ENCODE measurements at regions not wholly inside any gene's neighbourhood (a gene's known extent, or its start where the extent isn't known, plus 50 kb on each side); places are given as distances from the start of the nearest gene placed in this dataset.
"Not testable (repeated sequence)": the region's sequence is repeated elsewhere in the genome, so short reads cannot be mapped to it uniquely, and the experiment has no call there.

DNA sequence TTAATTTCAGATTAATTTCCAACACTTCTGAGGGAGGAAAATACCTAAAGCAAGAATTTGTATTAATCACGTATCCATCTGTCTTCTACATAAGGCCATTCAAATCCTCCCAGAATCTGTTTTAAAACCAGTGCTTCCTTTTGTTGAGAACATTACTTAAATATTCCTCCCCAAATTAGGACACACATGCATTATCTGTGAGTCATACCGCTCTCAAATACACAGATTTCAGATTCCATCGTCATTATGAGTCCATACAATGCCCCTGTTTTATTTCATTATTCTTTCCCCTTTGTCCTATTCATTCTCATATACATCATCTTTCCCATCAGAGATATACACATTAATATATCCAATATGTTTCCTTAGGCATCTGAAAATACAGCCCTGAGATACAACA is 57.3 kb upstream of the PRSS12 start:
- no peak for DNase-seq (ENCODE audit: low read depth)

DNA sequence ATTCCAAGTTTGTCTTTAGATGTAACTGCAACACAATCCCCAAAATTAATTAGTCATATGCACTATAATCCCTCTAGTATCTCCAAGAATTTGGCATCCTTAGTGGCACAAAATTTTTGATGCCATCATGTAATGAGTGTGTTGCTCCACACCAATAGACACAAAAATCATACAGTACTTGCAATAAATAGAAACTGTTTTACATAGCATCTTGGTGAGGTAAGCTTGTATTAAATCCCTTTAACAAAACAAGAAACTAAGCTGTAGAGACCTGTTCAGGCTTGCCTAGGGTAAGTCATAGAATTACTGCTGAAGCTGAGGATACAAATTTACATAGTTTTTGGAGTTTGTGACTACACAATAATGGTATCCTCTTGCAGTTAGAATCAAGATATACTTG is 64.5 kb upstream of the PRSS12 start:
- DNase-seq (ENCODE audit: low read depth), result no peak

GRCh38 chr4:118417800-118418199 is 65.0 kb upstream of the PRSS12 start:
- DNase-seq (ENCODE audit: low read depth), result not testable (repeated sequence)

GRCh38 chr4:118418396-118418795 is 65.6 kb upstream of the PRSS12 start:
- DNase-seq (ENCODE audit: low read depth), result not testable (repeated sequence)

DNA sequence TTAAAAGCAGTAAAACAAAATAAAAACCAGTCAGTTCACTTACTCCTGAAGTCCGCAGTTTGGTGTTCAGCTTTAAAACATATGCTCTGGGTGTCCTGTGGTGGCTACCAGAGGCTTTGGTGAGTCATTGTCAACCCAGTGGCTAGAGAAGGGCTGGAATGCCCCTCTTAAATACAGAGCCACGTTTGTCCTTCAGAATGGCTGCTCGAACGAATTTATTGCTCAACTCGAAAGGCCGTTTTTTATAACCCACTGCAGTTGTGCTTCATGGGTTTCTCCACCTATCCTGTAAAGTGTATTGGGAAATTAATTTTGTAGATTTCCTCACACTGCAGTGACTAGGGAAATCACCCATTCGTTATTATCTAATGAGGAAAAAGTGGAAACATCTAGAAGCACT is 66.8 kb upstream of the PRSS12 start:
- not testable (repeated sequence) for DNase-seq (ENCODE audit: low read depth)

GRCh38 chr4:118424062-118424461 is 71.3 kb upstream of the PRSS12 start:
- not testable (repeated sequence) for DNase-seq (ENCODE audit: low read depth)

- DNase-seq (ENCODE audit: low read depth), result not testable (repeated sequence)
Measured at GRCh38 chr4:118428881-118429280, 76.1 kb upstream of the PRSS12 start.

DNA sequence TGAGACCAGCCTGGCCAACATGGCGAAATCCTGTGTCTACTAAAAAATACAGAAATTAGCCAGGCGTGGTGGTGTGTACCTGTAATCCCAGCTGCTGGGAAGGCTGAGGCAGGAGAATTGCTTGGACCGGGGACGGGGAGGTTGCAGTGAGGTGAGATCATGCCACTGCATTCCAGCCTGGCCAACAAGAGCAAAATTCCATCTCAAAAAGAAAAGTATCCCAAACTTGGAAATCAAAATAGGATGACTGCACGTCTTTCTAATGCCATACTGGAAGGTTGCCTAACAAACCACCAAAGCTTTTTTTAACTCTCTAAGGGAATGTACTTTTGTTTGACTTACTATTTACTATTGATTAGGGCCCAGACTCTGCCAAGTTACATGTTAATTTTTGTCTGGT is 79.6 kb upstream of the PRSS12 start:
- not testable (repeated sequence) for DNase-seq (ENCODE audit: low read depth)

DNA sequence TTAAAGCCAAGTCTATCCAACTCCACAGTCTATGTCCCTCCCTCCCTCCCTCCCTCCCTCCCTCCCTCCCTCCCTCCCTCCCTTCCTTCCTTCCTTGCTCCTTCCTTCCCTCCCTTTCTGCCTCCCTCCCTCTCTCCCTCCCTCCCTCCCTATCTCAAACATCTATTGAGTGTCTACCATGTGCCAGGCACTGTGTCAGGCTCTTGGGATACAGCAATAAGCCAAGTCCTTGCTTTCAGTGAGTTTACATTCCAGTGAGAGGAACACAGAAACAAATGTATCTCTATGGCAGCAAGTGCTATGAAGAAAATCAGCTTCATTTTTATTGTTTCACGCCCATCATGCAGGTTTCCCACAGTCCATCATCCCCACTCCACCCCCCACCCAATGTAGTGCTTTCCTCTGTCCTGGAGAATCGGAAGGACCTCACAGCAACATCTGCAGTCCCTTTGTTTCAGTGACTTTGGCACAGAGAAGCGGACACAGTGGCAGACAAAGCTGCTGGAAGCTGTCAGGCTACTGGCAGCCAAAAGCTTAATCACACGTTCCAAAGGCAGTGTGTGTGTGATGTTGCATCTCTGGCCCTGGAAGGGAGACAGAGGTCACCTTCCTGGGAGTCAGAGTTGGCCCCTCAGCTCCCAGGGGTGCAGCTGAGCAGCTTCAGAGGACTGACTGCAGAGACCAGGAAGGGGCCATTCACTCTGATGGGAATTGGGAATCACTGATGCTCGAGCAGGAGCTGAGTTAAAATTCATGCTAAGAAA is 81.0 kb upstream of the PRSS12 start:
- not testable (repeated sequence) for DNase-seq (ENCODE audit: low read depth)

GRCh38 chr4:118435415-118435814 is 82.6 kb upstream of the PRSS12 start:
- DNase-seq (ENCODE audit: low read depth), result not testable (repeated sequence)

- not testable (repeated sequence) for DNase-seq (ENCODE audit: low read depth)
Measured at GRCh38 chr4:118442115-118442837, 89.5 kb upstream of the PRSS12 start.

DNA sequence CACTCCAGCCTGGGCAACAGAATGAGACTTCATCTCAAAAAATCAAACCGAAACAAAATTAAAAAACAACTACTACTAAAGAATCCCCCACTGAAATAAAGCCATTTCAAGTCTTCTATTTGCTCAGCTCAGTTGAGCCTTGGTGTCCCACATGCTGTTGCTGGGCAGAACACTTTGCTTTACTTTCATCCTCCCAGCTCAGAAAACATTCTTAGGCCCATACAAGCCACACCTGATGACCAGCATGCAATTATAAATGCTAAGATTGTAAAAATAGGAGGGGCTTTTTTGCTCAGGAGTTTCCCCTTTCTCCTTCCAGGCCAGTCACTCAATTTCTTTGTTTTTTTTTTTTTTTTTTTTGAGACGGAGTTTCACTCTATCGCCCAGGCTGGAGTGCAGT is 94.6 kb upstream of the PRSS12 start:
- not testable (repeated sequence) for DNase-seq (ENCODE audit: low read depth)

DNA sequence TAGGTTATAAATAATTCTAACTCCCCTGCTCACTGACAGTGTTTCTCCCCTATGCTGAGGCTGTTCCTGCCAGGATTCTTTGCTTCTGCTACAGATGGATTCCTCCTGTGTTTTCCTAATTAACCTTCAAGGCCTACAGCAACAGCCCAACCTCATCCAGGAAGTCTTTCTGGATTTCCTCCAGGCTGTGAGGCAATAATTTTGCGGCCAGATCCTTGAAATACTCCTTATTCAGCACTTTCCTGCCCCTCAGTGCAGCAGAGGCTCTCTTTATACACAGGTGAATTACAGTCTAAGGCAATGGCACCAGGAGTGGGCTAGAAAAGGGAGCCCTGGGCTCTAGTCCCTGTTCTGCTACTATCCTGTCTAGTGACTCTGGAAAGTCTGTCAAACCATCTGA is 102.1 kb upstream of the PRSS12 start:
- DNase-seq (ENCODE audit: low read depth), result not testable (repeated sequence)

DNA sequence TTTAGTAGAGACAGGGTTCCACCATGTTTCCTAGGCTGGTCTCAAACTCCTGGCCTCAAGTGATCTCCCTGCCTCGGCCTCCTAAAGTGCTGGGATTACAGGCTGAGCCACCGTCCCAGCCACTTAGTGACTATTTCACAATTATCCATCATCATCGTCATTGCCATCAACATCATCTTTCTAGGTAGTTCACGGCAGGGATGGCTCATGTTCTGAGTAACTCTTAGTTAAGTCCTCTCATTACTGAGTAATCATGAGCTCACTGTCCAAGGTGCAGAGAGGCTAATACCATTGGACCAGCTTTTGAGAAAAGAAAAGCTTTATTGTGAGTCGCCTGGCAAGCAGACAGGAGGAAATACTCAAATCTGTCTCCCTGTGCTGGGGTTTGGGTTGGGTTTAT is 108.6 kb upstream of the PRSS12 start:
- peak; percentile 6 for DNase-seq (ENCODE audit: low read depth)

GRCh38 chr4:118465831-118466230 is 113.0 kb upstream of the PRSS12 start:
- not testable (repeated sequence) for DNase-seq (ENCODE audit: low read depth)

DNA sequence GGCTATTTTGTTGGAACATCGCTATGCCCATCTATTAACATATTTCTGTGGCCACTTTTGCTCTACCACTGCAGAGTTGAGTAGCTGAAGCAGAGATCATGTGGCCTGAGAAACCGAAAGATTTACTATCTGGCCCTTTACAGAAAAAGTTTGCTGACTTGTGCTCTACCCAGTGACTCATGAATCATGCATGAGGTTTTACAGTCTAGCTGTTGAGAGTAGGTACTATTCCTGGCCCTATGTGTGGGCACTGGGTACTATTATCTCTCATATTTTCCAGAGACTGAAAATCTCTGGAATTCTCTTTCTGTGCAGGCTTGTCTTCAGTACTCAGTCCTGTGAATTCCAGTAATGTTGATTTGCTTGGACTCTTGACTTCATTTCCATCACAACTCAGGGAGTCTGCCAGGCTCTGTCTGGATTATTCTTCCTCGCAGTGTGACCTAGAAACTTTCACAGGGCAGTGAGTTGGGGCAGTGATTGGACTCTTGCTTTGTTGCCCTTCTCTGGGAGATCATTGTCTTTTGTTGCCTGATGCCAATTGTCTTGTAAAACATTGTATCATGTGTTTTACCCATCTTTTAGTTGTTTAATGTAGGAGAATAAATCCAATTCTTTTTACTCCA is 121.3 kb upstream of the PRSS12 start:
- DNase-seq (ENCODE audit: low read depth), result peak; percentile 46

DNA sequence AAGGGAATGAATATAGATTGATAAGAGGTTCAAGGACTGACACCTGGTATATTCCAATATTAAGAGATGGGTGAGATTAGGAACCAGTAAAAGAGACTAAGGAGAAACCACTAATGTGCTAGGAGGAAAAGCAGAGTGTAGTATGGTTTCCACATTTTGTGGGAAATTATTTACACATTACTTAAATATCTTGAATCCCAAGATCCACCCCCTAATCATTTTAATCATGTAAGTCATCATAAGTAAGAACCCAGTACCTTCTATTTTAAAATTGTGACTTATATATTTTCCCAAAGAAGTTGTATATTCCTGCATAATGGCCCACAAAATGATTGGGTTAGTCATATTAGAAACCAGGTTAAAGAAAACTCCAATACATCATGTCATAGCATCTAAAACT is 122.0 kb upstream of the PRSS12 start:
- DNase-seq (ENCODE audit: low read depth), result not testable (repeated sequence)

DNA sequence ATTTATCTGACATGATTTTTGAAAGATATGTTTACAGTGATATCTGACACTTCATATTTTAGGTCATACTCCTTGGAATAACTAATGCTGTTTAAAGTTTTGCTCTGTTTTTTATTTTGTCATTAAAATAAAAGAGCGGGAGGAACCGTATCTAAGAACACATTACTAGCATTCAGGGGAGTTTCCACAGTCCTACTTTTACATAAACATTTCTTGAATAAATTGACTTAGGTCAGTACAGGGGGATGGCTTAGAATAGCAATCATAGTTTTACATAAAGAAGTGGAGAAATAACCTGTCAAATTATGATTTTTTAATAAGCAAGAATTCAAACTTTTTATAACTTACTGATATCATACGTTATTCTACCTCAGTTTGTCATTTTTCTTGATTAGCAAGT is 123.1 kb upstream of the PRSS12 start:
- DNase-seq (ENCODE audit: low read depth), result not testable (repeated sequence)

DNA sequence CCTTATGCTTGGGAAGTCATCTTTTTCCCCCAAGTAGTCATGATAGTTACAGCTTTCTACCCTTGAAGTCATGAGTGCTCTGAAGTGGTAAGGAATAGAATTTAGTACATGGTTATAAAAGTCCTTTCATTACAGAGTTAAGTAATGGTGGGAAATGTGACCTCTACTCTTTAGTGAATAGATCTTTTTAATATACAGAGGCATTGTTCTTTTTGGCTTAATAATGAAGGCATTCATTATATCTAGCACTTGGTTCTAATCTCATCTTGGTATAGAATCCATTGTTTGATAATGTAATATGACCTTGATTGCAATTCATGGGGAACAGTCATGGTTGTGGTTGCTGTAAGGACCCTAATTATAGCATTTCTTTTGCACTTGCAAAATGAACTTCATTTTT is 125.0 kb upstream of the PRSS12 start:
- not testable (repeated sequence) for DNase-seq (ENCODE audit: low read depth)

- DNase-seq (ENCODE audit: low read depth), result not testable (repeated sequence)
Measured at GRCh38 chr4:118485801-118486314, 133.1 kb upstream of the PRSS12 start.

DNA sequence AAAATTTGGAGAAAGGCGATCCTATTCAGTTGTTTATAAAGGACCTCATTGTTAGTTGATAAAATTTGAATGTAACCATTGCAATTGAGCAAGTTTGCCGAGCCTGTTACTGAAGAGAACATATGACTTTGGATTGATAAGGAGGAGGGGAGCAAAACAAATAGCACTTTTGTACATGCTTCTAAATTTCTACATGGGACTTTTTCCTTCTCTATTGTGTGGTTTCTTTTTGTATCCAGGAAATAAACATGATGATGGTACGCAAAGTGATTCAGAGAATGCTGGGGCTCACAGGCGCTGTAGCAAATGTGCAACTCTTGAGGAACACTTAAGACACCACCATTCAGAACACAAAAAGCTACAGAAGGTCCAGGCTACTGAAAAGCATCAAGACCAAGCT is 140.2 kb upstream of the PRSS12 start:
- not testable (repeated sequence) for DNase-seq (ENCODE audit: low read depth)

- DNase-seq (ENCODE audit: low read depth), result not testable (repeated sequence)
Measured at GRCh38 chr4:118494437-118494836, 141.6 kb upstream of the PRSS12 start.

DNA sequence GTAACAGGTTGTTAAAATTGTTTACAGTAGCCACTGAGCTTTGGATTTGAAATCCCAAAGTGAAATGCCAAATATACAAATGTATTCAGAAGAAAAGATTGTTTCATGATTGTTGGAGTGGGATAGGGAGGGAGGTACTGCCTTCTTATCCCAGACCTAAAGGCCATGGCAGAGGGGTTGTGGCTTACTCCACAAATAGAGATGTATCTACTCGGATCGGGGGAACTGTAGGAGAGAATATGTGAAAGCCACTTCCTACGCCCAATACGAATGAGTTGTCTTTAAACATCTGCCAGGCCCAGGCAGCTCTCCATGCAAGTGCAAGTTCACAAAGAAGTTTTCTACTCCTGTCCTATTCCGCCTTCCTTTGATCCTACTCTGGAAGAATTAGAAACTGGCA is 150.2 kb upstream of the PRSS12 start:
- not testable (repeated sequence) for DNase-seq (ENCODE audit: low read depth)
